Natural killer cell (primary cell): ENCODE measurements at regions not wholly inside any gene's neighbourhood (a gene's known extent, or its start where the extent isn't known, plus 50 kb on each side); places are given as distances from the start of the nearest gene placed in this dataset.

Experiments
- ATAC-seq, 3 donors: fragments of 150-1000 bp in 2 of 3; fragments of 200-7000 bp in 1 of 3; cut with Tn5 transposase; 1 replicate in 1 of 3; 2 replicates in 2 of 3; pipeline ENCODE4 v1.10.0; 2021; ENCODE audit warnings: mild to moderate bottlenecking in 2 of 3, moderate library complexity in 2 of 3
- DNase-seq, 2 donors: peaks; one replicate each; pipeline versions ENCODE4 v3.0.0 to v3.0.0-alpha.2; 2013 to 2021; ENCODE audit warnings: mixed read lengths in 1 of 2
- H3K27ac ChIP-seq: one replicate; pipeline ENCODE4 v1.5.1; 2013; ENCODE audit warnings: mild to moderate bottlenecking, low read length
- H3K27me3 ChIP-seq: one replicate; pipeline ENCODE4 v1.6.1; 2013; ENCODE audit warnings: low read length; ENCODE audit not compliant: control insufficient read depth, insufficient read depth
- H3K36me3 ChIP-seq: one replicate; pipeline ENCODE4 v1.6.1; 2013; ENCODE audit warnings: low read length; ENCODE audit not compliant: control insufficient read depth, insufficient read depth
- H3K4me1 ChIP-seq: one replicate; pipeline ENCODE4 v1.6.1; 2013; ENCODE audit warnings: low read length; ENCODE audit not compliant: control insufficient read depth, insufficient read depth
- H3K4me3 ChIP-seq: one replicate; pipeline ENCODE4 v1.5.1; 2013; ENCODE audit warnings: low read length
- H3K9me3 ChIP-seq: one replicate; pipeline ENCODE4 v1.6.1; 2013; ENCODE audit warnings: low read length; ENCODE audit not compliant: control insufficient read depth, insufficient read depth
- H3K27ac Mint-ChIP-seq, 2 donors: one replicate each; pipeline ENCODE4 v1.8.0; 2022; ENCODE audit warnings: mild to moderate bottlenecking in 2 of 2, mixed read lengths in 2 of 2, moderate library complexity in 1 of 2
- H3K27me3 Mint-ChIP-seq, 2 donors: one replicate each; pipeline ENCODE4 v1.8.0; 2022; ENCODE audit warnings: low read depth in 2 of 2, mixed read lengths in 2 of 2
- H3K36me3 Mint-ChIP-seq: one replicate; pipeline ENCODE4 v1.8.0; 2022; ENCODE audit warnings: mixed read lengths
- H3K4me1 Mint-ChIP-seq, 2 donors: one replicate each; pipeline ENCODE4 v1.8.0; 2022; ENCODE audit warnings: mixed read lengths in 2 of 2
- H3K4me3 Mint-ChIP-seq: one replicate; pipeline ENCODE4 v1.8.0; 2022; ENCODE audit warnings: mild to moderate bottlenecking, moderate library complexity, mixed read lengths
- H3K9me3 Mint-ChIP-seq, 2 donors: one replicate each; pipeline ENCODE4 v1.8.0; 2022; ENCODE audit warnings: mixed read lengths in 2 of 2
- WGBS: methylation state at CpG from one replicate; pipeline ENCODE4 v1.1.7; 2013; ENCODE audit warnings: missing lambda C conversion rate; ENCODE audit not compliant: insufficient coverage; 5-methylcytosine and 5-hydroxymethylcytosine counted together
- intact Hi-C: fragments of 100-400 bp; cut with micrococcal nuclease; formaldehyde crosslinking; loops from one replicate; pipeline ENCODE4 v1.14.2; 2022
- TF ChIP-seq, protein P1 (sequence below): fragments of 200-600 bp; IDR thresholded peaks from one replicate; pipeline ENCODE4 v1.8.0; 2022; ENCODE audit warnings: antibody characterized with exemption

DNA sequence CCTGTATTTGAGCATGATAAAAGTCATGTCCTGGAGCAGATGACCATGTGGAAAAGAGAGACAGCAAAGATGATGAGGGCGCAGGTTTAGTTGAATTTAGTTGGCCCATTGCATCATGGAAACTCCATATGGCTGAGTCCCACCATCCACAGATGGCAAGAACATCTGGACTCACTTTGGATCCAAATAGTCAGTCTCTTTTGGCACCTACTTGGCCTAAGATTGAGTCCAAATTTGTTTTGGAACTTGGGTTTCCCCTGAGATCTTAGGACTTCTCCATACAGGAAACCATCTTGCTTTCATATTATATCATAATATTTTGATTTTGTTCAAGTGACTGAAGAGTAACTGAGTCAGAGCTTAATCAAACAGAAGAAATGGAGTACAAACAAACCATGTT, 217.5 kb downstream of the DRD1 start:
- Mint-ChIP-seq H3K4me1 (no peaks in the 10 kb centered on the region), H3K9me3 (no peaks in the 10 kb centered on the region), H3K36me3 (no peaks in the 10 kb centered on the region), H3K4me3 (no peak overlapping the region), H3K27ac (no peak overlapping the region), H3K27me3 (peaks cover 0 to 2% of the 10 kb centered on the region in 2 donors)
- no peaks in the 10 kb centered on the region for H3K27me3 ChIP-seq
- TF ChIP-seq, protein P1, sequence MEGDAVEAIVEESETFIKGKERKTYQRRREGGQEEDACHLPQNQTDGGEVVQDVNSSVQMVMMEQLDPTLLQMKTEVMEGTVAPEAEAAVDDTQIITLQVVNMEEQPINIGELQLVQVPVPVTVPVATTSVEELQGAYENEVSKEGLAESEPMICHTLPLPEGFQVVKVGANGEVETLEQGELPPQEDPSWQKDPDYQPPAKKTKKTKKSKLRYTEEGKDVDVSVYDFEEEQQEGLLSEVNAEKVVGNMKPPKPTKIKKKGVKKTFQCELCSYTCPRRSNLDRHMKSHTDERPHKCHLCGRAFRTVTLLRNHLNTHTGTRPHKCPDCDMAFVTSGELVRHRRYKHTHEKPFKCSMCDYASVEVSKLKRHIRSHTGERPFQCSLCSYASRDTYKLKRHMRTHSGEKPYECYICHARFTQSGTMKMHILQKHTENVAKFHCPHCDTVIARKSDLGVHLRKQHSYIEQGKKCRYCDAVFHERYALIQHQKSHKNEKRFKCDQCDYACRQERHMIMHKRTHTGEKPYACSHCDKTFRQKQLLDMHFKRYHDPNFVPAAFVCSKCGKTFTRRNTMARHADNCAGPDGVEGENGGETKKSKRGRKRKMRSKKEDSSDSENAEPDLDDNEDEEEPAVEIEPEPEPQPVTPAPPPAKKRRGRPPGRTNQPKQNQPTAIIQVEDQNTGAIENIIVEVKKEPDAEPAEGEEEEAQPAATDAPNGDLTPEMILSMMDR: no peak
- DNase-seq (no peak), ATAC-seq (no peak)
- no peak overlapping the region for H3K4me3 ChIP-seq
- no peaks in the 10 kb centered on the region for H3K36me3 ChIP-seq
- no peaks in the 10 kb centered on the region for H3K9me3 ChIP-seq
- H3K4me1 ChIP-seq: no peaks in the 10 kb centered on the region
- H3K27ac ChIP-seq: no peak overlapping the region
- 92% methylated on average over 1 of the region's 1 CpG for WGBS
- intact Hi-C loops: no loop called here

DNA sequence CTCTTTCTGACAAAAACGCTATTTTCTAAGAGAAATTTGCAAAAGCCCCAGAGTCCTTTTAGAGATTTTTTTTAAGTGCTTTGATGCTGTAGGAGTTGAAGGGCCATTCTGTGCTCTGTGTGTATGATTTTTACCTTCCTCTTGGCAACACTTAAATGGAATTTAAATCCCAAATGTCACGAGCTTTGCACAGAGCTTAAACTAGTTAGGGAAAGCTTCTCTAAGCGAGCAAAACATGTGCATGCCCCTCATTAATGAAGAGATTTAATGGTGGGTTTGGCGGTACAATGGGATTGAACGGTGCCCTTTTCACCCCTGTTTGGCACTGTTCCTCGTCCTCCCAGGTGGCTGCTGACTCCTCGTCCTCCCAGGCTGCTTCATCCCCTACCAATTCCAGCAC, 220.7 kb downstream of the DRD1 start:
- Mint-ChIP-seq H3K4me3 (no peak overlapping the region), H3K27ac (no peak overlapping the region), H3K9me3 (no peaks in the 10 kb centered on the region), H3K36me3 (no peaks in the 10 kb centered on the region), H3K27me3 (peaks cover 5 to 9% of the 10 kb centered on the region in 2 donors), H3K4me1 (no peaks in the 10 kb centered on the region)
- H3K27me3 ChIP-seq: no peaks in the 10 kb centered on the region
- TF ChIP-seq, protein P1: no peak
- DNase-seq (no peak), ATAC-seq (no peak)
- WGBS: 60% methylated on average over 7 of the region's 7 CpGs
- intact Hi-C loops: no loop called here
- H3K36me3 ChIP-seq: no peaks in the 10 kb centered on the region
- H3K4me3 ChIP-seq: no peak overlapping the region
- H3K9me3 ChIP-seq: no peaks in the 10 kb centered on the region
- H3K27ac ChIP-seq: no peak overlapping the region
- H3K4me1 ChIP-seq: no peaks in the 10 kb centered on the region

DNA sequence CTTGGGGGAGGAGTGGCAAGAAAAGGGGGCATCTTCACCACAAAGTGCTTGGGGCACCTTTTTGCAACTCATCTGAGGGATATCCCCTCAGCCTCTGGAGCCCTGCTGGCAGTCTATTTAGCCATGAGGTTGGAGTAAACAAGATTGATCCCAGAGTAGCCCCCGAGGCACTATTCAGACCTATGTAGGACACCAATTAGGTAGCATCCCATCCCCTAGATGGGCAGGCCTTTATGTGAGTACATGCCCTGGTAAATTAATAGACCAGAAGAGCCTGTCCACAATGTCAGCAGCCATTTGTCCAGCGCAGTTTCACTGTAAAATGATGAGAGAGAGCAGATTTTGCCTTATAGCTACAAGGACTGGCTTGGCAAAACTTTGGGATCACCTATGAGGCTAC, 221.4 kb downstream of the DRD1 start:
- DNase-seq (no peak), ATAC-seq (no peak)
- H3K4me3 ChIP-seq: no peak overlapping the region
- intact Hi-C loops: no loop called here
- H3K4me1 ChIP-seq: no peaks in the 10 kb centered on the region
- Mint-ChIP-seq H3K27ac (no peak overlapping the region), H3K36me3 (no peaks in the 10 kb centered on the region), H3K4me1 (no peaks in the 10 kb centered on the region), H3K27me3 (peaks cover 5 to 9% of the 10 kb centered on the region in 2 donors), H3K4me3 (no peak overlapping the region), H3K9me3 (no peaks in the 10 kb centered on the region)
- no peaks in the 10 kb centered on the region for H3K27me3 ChIP-seq
- TF ChIP-seq, protein P1: no peak
- no peak overlapping the region for H3K27ac ChIP-seq
- no peaks in the 10 kb centered on the region for H3K9me3 ChIP-seq
- no peaks in the 10 kb centered on the region for H3K36me3 ChIP-seq
- WGBS: 68% methylated on average over 2 of the region's 2 CpGs

DNA sequence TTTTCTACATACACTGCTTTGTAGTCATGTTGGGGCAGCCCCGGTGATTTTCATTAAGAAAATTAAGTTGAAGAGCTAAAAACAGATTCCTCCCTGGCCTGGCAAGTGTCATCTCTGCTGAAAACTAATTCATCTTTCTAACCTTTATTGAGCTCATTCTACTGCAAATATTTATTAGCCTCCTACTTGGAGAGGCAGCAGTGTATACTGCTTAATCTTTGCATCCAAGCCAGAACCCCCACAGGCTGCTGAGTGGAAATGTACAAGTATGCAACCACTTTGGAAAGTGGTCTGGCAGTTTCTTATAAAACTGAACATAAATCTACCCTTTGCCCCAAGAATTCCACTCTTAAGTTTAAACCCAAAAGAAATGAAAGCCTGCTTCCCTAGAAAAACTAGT, 223.4 kb downstream of the DRD1 start:
- H3K27ac ChIP-seq: no peak overlapping the region
- TF ChIP-seq, protein P1: no peak
- no peak for ATAC-seq

More for the DNA sequence above, 223.4 kb downstream of the DRD1 start:
- Mint-ChIP-seq H3K27ac (no peak overlapping the region), H3K9me3 (no peaks in the 10 kb centered on the region), H3K4me3 (no peak overlapping the region), H3K36me3 (no peaks in the 10 kb centered on the region), H3K4me1 (no peaks in the 10 kb centered on the region), H3K27me3 (peaks cover 8 to 15% of the 10 kb centered on the region in 2 donors)
- intact Hi-C loops: no loop called here
- Histone ChIP-seq H3K4me3 (no peak overlapping the region), H3K9me3 (no peaks in the 10 kb centered on the region), H3K4me1 (no peaks in the 10 kb centered on the region), H3K36me3 (no peaks in the 10 kb centered on the region), H3K27me3 (no peaks in the 10 kb centered on the region)
- DNase-seq: no peak
- 80% methylated on average over 1 of the region's 1 CpG for WGBS
